ENCODE measurements at regions not wholly inside any gene's neighbourhood (a gene's known extent, or its start where the extent isn't known, plus 50 kb on each side); places are given as distances from the start of the nearest gene placed in this dataset.

DNA sequence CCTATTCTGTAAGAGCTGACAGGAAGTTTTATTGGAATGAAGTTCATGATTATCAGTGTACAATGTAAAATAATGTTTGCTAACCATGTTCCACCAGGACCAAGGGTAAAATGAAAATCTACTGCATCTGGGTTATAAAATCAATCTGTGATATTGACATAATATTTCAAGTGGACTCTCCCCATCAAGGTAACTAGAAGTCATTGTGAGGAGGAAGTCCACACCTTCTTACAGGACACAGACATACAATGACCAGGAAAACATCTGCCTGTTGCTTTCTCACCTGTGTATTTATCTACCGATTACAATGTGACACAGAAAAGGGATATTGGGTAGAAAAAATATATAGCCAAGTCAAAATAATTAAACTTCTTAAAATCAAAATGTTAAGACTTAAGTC, 140.7 kb upstream of the RFC3 start:
- TF ChIP-seq MXI1 (conservative IDR thresholded peaks at IDR 0.05; ENCODE audit: poor library complexity, severe bottlenecking), result no peak
- no peak for TF ChIP-seq RAD21 (conservative IDR thresholded peaks at IDR 0.05)
- TF ChIP-seq, protein P1, sequence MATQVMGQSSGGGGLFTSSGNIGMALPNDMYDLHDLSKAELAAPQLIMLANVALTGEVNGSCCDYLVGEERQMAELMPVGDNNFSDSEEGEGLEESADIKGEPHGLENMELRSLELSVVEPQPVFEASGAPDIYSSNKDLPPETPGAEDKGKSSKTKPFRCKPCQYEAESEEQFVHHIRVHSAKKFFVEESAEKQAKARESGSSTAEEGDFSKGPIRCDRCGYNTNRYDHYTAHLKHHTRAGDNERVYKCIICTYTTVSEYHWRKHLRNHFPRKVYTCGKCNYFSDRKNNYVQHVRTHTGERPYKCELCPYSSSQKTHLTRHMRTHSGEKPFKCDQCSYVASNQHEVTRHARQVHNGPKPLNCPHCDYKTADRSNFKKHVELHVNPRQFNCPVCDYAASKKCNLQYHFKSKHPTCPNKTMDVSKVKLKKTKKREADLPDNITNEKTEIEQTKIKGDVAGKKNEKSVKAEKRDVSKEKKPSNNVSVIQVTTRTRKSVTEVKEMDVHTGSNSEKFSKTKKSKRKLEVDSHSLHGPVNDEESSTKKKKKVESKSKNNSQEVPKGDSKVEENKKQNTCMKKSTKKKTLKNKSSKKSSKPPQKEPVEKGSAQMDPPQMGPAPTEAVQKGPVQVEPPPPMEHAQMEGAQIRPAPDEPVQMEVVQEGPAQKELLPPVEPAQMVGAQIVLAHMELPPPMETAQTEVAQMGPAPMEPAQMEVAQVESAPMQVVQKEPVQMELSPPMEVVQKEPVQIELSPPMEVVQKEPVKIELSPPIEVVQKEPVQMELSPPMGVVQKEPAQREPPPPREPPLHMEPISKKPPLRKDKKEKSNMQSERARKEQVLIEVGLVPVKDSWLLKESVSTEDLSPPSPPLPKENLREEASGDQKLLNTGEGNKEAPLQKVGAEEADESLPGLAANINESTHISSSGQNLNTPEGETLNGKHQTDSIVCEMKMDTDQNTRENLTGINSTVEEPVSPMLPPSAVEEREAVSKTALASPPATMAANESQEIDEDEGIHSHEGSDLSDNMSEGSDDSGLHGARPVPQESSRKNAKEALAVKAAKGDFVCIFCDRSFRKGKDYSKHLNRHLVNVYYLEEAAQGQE (IDR thresholded peaks at IDR 0.05; ENCODE audit: borderline replicate concordance), result no peak
- no peak for TF ChIP-seq EZH2 (IDR thresholded peaks at IDR 0.05; ENCODE audit: borderline replicate concordance, insufficient read depth, low read length, poor library complexity, severe bottlenecking)
- Histone ChIP-seq H3K27ac (ENCODE audit: low read length) (no peak overlapping the region), H3K27me3 (ENCODE audit: insufficient read depth, low read depth, low read length) (no peaks in the 10 kb centered on the region), H3K79me2 (replicated peaks; ENCODE audit: insufficient read depth, low read length) (no peaks in the 10 kb centered on the region), H3K9me2 (ENCODE audit: insufficient read depth, low read length) (no peaks in the 10 kb centered on the region), H2AFZ (ENCODE audit: low read depth, low read length) (no peak overlapping the region), H3F3A (ENCODE audit: insufficient read depth, low read length, poor library complexity, severe bottlenecking) (no peaks in the 10 kb centered on the region), H3K36me3 (ENCODE audit: insufficient read depth, low read length) (no peaks in the 10 kb centered on the region), H3K4me3 (ENCODE audit: low read length) (no peak overlapping the region), H3K9me3 (ENCODE audit: low read length) (no peaks in the 10 kb centered on the region), H3K4me2 (ENCODE audit: low read length) (no peak overlapping the region), H4K20me1 (ENCODE audit: insufficient read depth) (no peaks in the 10 kb centered on the region), H3K9ac (ENCODE audit: low read length) (no peak overlapping the region)

DNA sequence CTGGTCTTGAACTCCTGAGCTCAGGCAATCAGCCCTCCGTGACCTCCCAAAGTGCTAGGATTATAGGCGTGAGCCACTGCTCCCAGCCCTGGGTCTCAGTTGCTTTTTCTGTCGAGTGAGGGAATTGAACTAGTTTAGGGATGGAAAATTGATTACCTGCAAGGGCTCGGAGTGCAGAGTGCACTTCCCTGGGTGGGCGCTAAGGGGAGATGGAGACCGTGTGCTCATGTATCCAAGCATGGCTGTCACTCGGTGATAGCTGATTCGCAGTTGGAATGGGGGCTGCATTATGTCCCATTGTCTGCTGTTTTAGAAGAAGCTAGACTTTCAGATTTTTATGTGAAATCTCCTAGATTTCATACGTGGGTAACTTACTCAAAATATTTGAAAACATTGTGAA, 139.9 kb upstream of the RFC3 start:
- H3K9me3 ChIP-seq (ENCODE audit: low read length), result no peaks in the 10 kb centered on the region
- H3K4me3 ChIP-seq (ENCODE audit: low read length), result no peak overlapping the region
- H3K4me2 ChIP-seq (ENCODE audit: low read length), result no peak overlapping the region
- no peak overlapping the region for H3K9ac ChIP-seq (ENCODE audit: low read length)
- no peak overlapping the region for H2AFZ ChIP-seq (ENCODE audit: low read depth, low read length)
- no peak for TF ChIP-seq MXI1 (conservative IDR thresholded peaks at IDR 0.05; ENCODE audit: poor library complexity, severe bottlenecking)
- TF ChIP-seq, protein P2, sequence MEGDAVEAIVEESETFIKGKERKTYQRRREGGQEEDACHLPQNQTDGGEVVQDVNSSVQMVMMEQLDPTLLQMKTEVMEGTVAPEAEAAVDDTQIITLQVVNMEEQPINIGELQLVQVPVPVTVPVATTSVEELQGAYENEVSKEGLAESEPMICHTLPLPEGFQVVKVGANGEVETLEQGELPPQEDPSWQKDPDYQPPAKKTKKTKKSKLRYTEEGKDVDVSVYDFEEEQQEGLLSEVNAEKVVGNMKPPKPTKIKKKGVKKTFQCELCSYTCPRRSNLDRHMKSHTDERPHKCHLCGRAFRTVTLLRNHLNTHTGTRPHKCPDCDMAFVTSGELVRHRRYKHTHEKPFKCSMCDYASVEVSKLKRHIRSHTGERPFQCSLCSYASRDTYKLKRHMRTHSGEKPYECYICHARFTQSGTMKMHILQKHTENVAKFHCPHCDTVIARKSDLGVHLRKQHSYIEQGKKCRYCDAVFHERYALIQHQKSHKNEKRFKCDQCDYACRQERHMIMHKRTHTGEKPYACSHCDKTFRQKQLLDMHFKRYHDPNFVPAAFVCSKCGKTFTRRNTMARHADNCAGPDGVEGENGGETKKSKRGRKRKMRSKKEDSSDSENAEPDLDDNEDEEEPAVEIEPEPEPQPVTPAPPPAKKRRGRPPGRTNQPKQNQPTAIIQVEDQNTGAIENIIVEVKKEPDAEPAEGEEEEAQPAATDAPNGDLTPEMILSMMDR (IDR thresholded peaks at IDR 0.05; ENCODE audit: poor library complexity, severe bottlenecking), result no peak
- H3K79me2 ChIP-seq (replicated peaks; ENCODE audit: insufficient read depth, low read length), result no peaks in the 10 kb centered on the region
- no peaks in the 10 kb centered on the region for H3K27me3 ChIP-seq (ENCODE audit: insufficient read depth, low read depth, low read length)
- no peaks in the 10 kb centered on the region for H4K20me1 ChIP-seq (ENCODE audit: insufficient read depth)
- no peaks in the 10 kb centered on the region for H3K36me3 ChIP-seq (ENCODE audit: insufficient read depth, low read length)
- H3K27ac ChIP-seq (ENCODE audit: low read length), result no peak overlapping the region
- no peaks in the 10 kb centered on the region for H3F3A ChIP-seq (ENCODE audit: insufficient read depth, low read length, poor library complexity, severe bottlenecking)
- no peaks in the 10 kb centered on the region for H3K9me2 ChIP-seq (ENCODE audit: insufficient read depth, low read length)

DNA sequence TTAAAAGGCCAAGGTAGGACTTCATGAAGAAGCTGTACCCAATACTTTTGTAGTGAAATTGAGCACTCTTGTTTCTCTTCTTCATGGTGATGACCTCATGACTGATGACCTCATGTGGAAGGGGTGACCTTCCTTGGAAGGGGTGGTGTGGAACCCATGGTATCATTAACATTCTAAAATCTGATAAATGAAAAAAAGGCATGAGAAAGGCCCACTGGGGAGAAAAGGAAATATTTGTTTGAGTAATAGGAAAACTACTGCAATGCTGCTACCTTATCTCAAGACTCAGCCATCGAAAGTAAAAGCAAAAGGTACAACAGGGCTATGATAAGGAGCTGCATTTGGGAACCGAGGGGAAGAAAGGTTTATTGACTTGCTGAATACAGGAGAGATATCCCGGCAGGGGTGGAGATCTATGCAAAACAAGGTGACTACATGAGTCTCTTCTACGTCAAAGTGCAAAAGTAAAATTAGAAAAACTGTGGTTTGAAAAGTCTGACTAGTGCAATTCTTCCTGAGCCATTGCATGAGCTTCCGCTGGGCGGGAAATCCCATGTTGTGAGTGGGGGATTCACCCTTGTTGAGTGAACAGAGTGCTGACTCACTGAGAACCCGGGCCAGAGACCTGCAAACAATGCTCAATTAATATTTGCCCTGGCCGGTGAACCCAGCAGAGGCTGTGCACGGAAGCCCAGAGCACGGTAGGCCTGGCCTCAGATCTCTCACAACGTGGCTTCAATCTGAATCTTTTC, 138.9 kb upstream of the RFC3 start:
- H3K36me3 ChIP-seq (ENCODE audit: insufficient read depth, low read length), result no peaks in the 10 kb centered on the region
- H4K20me1 ChIP-seq (ENCODE audit: insufficient read depth), result no peaks in the 10 kb centered on the region
- H3K9ac ChIP-seq (ENCODE audit: low read length), result no peak overlapping the region
- no peak overlapping the region for H2AFZ ChIP-seq (ENCODE audit: low read depth, low read length)
- no peaks in the 10 kb centered on the region for H3K9me3 ChIP-seq (ENCODE audit: low read length)
- H3F3A ChIP-seq (ENCODE audit: insufficient read depth, low read length, poor library complexity, severe bottlenecking), result no peaks in the 10 kb centered on the region
- no peak overlapping the region for H3K4me2 ChIP-seq (ENCODE audit: low read length)
- no peaks in the 10 kb centered on the region for H3K27me3 ChIP-seq (ENCODE audit: insufficient read depth, low read depth, low read length)
- no peaks in the 10 kb centered on the region for H3K79me2 ChIP-seq (replicated peaks; ENCODE audit: insufficient read depth, low read length)
- TF ChIP-seq MXI1 (conservative IDR thresholded peaks at IDR 0.05; ENCODE audit: poor library complexity, severe bottlenecking) (no peak), SMC3 (conservative IDR thresholded peaks at IDR 0.05; ENCODE audit: poor library complexity) (no peak), POLR2AphosphoS5 (IDR thresholded peaks at IDR 0.05) (no peak), EP300 (conservative IDR thresholded peaks at IDR 0.05; ENCODE audit: poor library complexity, severe bottlenecking) (no peak), RAD21 (conservative IDR thresholded peaks at IDR 0.05) (no peak), EZH2 (IDR thresholded peaks at IDR 0.05; ENCODE audit: borderline replicate concordance, insufficient read depth, low read length, poor library complexity, severe bottlenecking) (no peak), TAF1 (IDR thresholded peaks at IDR 0.05; ENCODE audit: low read depth) (no peak)
- TF ChIP-seq, protein P1 (IDR thresholded peaks at IDR 0.05; ENCODE audit: borderline replicate concordance), result no peak
- H3K4me3 ChIP-seq (ENCODE audit: low read length), result no peak overlapping the region
- no peak overlapping the region for H3K27ac ChIP-seq (ENCODE audit: low read length)
- no peaks in the 10 kb centered on the region for H3K9me2 ChIP-seq (ENCODE audit: insufficient read depth, low read length)
